GM21786 (cell line): ENCODE measurements at regions not wholly inside any gene's neighbourhood (a gene's known extent, or its start where the extent isn't known, plus 50 kb on each side); places are given as distances from the start of the nearest gene placed in this dataset.

ENCODE experiments used
- ATAC-seq: cut with Tn5 transposase; IDR thresholded peaks from one replicate; pipeline ENCODE4 v1.9.1; 2021; ENCODE audit not compliant: unreplicated experiment

GRCh38 chr16:11401161-11402050, 56.1 kb downstream of the RMI2 start:
- ATAC-seq: no peak

GRCh38 chr16:11402051-11402744, 56.9 kb downstream of the RMI2 start:
- no peak for ATAC-seq

GRCh38 chr16:11402745-11403533, 57.7 kb downstream of the RMI2 start:
- no peak for ATAC-seq

GRCh38 chr16:11403534-11403795, 58.2 kb downstream of the RMI2 start:
- ATAC-seq: no peak

GRCh38 chr16:11403920-11404319, 58.7 kb downstream of the RMI2 start:
- ATAC-seq: no peak

- ATAC-seq: no peak
Observed at GRCh38 chr16:11404603-11405002, 59.3 kb downstream of the RMI2 start.

- no peak for ATAC-seq
Observed at GRCh38 chr16:11405331-11406176, 60.3 kb downstream of the RMI2 start.

- ATAC-seq: no peak
Observed at GRCh38 chr16:11406177-11406560, 60.9 kb downstream of the RMI2 start.

- ATAC-seq: no peak
Observed at GRCh38 chr16:11407047-11407982, 62.1 kb downstream of the RMI2 start.

- ATAC-seq: no peak
Observed at GRCh38 chr16:11408216-11408615, 63.0 kb downstream of the RMI2 start.

- no peak for ATAC-seq
Observed at GRCh38 chr16:11409398-11409797, 64.1 kb downstream of the RMI2 start.

GRCh38 chr16:11410376-11411058, 65.3 kb downstream of the RMI2 start:
- no peak for ATAC-seq

GRCh38 chr16:11411059-11411550, 65.8 kb downstream of the RMI2 start:
- no peak for ATAC-seq

GRCh38 chr16:11412175-11412904, 67.1 kb downstream of the RMI2 start:
- no peak for ATAC-seq

GRCh38 chr16:11412965-11413887, 68.0 kb downstream of the RMI2 start:
- no peak for ATAC-seq

- ATAC-seq: no peak
Observed at GRCh38 chr16:11413907-11414595, 68.8 kb downstream of the RMI2 start.
